ENCODE measurements at regions not wholly inside any gene's neighbourhood (a gene's known extent, or its start where the extent isn't known, plus 50 kb on each side); places are given as distances from the start of the nearest gene placed in this dataset.
"Not testable (repeated sequence)": the region's sequence is repeated elsewhere in the genome, so short reads cannot be mapped to it uniquely, and the experiment has no call there.

DNA sequence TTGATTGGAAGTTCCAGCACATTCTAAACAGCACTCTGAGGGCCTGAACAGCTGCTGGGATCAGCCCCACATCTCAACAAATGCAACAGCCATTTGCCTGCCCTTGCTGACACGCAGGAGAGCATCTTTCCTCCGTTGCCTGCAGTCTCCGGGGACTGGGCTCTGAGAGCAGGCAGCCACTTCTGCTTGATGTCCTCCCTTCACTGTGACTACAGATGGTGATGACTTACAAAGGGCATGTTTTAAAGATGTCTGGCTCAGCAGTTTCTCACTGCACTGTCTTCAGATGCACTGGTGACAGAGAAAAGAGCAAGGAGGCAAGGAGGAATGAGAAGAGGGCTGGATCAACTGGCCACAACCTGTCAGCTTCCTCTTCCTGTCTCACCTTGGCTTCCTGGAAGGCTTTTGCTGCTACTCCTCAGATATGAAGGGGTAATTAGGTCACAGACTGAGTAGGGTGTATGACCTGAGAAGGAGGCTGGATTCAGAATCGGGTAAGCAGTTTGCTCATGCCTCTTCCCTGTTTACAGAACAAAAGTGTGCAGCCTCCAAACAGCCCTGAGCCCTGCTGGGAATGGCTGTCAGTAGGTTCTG, 143.5 kb upstream of the GHITM start:
- DNase-seq = no peak

- no peak for DNase-seq
Observed at GRCh38 chr10:84004221-84004620, 135.1 kb upstream of the GHITM start.

- DNase-seq = no peak
Observed at GRCh38 chr10:84005403-84005802, 133.9 kb upstream of the GHITM start.

- DNase-seq = no peak
Observed at GRCh38 chr10:84007482-84007881, 131.8 kb upstream of the GHITM start.

DNA sequence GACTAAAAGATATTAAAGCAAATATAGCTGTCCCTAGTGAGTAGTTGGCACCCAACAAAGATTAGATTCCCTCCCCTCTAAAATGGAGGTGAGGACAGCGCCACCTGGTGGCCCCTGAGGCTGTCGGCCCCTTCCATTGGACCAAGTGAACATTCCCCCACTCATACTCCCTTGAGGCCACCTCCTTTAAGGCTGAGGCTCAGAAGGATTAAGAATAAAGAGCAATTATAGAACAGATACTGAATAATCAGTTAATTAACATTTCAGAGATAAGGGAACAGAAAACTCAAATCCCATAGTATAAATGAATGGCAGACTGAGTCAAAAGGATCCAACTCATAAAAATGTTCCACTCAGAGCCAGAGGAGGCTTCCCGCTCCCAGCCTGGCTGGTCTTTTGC, 130.4 kb upstream of the GHITM start:
- DNase-seq = peak; percentile 54 to 59

GRCh38 chr10:84012431-84012830, 126.9 kb upstream of the GHITM start:
- DNase-seq = no peak

GRCh38 chr10:84012831-84013458, 126.4 kb upstream of the GHITM start:
- DNase-seq = no peak

GRCh38 chr10:84015877-84016595, 123.3 kb upstream of the GHITM start:
- no peak for DNase-seq

- DNase-seq = no peak
Observed at GRCh38 chr10:84018826-84019225, 120.5 kb upstream of the GHITM start.

DNA sequence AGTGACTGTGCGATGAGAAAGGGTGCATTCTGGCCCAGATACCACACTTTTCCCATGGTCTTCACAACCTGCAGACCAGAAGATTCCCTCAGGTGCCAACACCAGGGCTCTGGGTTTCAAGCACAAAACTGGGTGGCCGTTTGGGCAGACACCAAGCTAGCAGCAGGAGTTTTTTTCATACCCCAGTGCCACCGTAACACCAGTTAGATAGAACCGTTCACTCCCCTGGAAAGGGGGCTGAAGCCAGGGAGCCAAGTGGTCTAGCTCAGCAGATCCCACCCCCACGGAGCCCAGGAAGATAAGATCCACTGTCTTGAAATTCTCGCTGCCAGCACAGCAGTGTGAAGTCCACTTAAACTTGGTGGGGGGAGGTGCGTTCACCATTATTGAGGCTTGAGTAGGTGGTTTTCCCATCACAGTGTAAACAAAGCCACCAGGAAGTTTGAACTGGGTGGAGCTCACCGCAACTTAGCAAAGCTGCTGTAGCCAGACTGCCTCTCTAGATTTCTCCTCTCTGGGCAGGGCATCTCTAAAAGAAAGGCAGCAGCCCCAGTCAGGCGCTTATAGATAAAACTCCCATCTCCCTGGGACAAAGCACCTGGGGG, 119.4 kb upstream of the GHITM start:
- not testable (repeated sequence) for DNase-seq

DNA sequence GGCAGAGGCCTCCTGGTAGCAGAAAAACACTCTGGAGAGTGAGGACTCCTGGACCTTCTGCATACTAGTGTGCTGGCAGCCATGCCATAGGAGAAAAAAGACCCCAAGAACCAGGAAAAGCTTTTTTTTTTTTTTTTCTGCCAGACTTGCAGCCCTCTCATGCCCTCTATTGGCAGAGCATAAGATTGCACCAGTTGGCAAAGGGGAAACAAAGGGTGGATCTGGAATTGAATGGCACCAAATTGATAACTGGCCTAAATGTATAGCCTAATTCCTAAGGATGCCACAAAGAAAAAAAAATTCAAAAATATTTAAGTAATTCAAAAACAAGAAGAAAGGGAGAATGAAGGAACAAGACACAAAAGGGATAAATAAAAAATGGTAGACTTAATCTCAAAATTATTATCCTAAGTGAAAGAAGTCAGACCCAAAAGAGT, 112.5 kb upstream of the GHITM start:
- DNase-seq = peak; percentile 19 to 24

- no peak for DNase-seq
Observed at GRCh38 chr10:84029840-84030239, 109.5 kb upstream of the GHITM start.

- no peak for DNase-seq
Observed at GRCh38 chr10:84038035-84038434, 101.3 kb upstream of the GHITM start.

DNA sequence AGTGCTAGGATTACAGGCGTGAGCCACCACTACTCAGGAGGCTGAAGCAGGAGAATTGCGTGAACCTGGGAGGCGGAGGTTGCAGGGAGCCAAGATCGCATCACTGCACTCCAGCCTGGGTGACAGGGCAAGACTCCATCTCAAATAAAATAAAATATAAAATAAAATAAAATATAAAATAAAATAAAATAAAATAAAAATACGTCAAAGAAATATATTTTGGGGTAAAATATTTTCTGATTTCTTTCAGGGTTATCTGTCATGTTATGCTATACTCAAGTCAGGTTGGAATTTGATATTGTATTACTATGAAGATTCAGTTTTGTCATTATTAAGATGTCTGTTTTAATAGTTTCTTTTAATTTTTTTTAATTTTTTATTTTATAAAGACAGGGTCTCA, 99.4 kb upstream of the GHITM start:
- DNase-seq = no peak

GRCh38 chr10:84047258-84048010, 91.9 kb upstream of the GHITM start:
- DNase-seq = no peak

DNA sequence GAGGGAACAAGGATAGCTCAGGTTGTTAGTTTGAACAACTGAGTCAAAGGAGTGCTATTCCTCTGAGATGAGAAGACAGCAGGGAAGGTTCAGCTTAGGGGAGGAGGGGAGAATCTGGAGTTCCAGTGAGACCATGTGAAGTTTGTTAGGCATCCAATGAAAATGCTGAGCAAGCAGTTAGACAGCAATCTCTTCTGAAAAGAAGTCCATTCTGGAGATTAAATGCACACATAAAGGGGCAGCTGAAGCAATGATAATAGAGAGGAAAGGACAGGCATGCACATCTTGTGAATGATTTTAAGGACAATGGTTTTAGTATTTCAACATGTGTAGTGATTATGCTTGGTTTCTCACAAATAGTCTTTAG, 89.7 kb upstream of the GHITM start:
- DNase-seq = no peak

DNA sequence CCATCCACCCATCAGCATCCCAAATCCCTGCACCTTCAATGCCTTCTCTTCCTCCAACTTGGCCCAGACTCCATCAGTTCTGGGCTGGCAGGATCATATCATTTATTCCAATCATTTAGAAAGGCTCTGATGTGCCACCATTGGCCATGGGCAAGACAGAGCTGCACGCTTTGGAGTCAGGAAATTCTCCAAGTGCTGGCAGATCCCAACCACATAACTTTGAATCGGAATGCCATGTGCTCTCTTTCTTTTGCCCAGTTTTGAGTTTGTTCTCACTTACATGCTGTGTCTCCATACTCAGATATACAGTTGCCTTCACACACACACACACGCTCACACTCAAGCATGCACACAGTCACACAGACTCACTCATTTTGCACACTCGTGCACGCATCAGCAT, 85.7 kb upstream of the GHITM start:
- DNase-seq = no peak

GRCh38 chr10:84054743-84055142, 84.6 kb upstream of the GHITM start:
- no peak for DNase-seq

DNA sequence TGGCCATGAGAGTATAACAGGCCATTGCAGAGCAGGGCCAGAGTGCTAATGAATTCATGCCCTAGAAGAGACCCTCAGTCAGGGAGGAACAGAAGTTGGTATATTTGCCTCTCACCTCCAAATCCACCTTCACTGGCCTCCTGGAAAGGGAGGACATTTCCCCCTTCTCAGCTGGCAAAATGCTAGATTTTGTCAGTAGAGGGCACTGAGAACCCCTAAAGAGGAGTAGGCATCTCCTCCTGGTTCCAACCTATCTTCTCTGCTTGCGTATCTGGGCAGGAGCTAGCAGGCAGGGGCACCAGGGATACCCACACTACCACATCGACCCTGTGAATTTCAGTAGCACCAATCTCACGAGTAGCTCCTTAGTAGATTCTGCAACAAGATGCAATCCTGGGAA, 79.8 kb upstream of the GHITM start:
- no peak for DNase-seq

- DNase-seq = no peak
Observed at GRCh38 chr10:84063440-84063839, 75.9 kb upstream of the GHITM start.

DNA sequence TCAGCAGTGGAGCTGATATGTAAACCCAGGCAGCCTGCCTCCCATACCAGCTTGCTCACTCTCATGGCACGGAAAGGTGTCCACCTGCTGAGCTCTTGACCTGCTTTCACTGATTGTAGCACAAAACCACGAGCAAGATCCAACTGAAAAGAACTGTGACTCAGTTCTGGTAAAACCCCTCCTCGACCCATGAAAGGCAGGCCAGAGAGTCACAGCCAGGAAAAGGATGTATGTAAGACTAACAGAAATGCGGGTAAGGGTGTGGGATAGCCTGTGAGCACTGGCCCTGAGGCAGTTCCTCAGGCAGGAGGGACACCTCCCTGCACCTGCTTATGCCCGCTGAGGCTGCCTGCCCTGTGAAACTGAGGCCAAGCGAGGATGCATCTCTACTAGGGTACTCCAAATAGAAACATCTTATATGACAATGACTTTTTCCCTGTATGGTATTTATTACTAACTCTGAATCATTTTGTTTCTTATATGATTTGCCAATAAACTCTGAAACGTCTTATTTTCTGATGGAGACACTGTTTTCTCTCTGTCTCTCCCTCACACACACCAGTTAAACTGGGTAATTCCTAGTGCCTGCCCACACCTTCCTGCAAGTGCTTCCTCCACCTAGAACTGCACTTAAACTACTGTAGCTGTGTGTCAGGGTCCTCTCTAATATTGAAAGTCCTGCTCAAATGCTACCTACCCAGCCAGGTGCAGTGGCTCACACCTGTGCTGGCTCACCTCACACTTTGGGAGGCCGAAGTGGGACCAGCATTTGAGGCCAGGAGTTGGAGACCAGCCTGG, 73.3 kb upstream of the GHITM start:
- DNase-seq = no peak

GRCh38 chr10:84074521-84074920, 64.8 kb upstream of the GHITM start:
- no peak for DNase-seq

Data from activated CD4-positive, alpha-beta T cell treated with anti-CD3 and anti-CD28 coated beads, Interleukin-2, amount 50 U/mL, for 48 hours (primary cell).